Osteoblast (primary cell): ENCODE measurements at regions not wholly inside any gene's neighbourhood (a gene's known extent, or its start where the extent isn't known, plus 50 kb on each side); places are given as distances from the start of the nearest gene placed in this dataset.

Experiments used
- DNase-seq: peaks from one replicate; pipeline ENCODE4 v3.0.0; 2011; ENCODE audit warnings: low spot score, mixed read lengths; ENCODE audit not compliant: insufficient read length; ENCODE audit errors: missing footprints
- H2AFZ ChIP-seq: 2 replicates; pipeline ENCODE4 v1.6.0; 2011; ENCODE audit warnings: mild to moderate bottlenecking, low read length
- H3K27ac ChIP-seq: 2 replicates; pipeline ENCODE4 v1.5.1; 2011; ENCODE audit warnings: mild to moderate bottlenecking, low read depth, low read length, moderate library complexity
- H3K27me3 ChIP-seq: 2 replicates; pipeline ENCODE4 v1.6.0; 2012; ENCODE audit warnings: mild to moderate bottlenecking, control low read depth, inconsistent platforms, low read length, moderate library complexity; ENCODE audit not compliant: insufficient read depth
- H3K36me3 ChIP-seq: 2 replicates; pipeline ENCODE4 v1.5.1; 2011; ENCODE audit warnings: mild to moderate bottlenecking, low read length, control low read depth, moderate library complexity; ENCODE audit not compliant: insufficient read depth
- H3K4me1 ChIP-seq: 2 replicates; pipeline ENCODE4 v1.5.1; 2011; ENCODE audit warnings: mild to moderate bottlenecking, low read length, control low read depth, moderate library complexity; ENCODE audit not compliant: insufficient read depth
- H3K4me2 ChIP-seq: 2 replicates; pipeline ENCODE4 v1.6.0; 2011; ENCODE audit warnings: mild to moderate bottlenecking, low read length; ENCODE audit not compliant: insufficient read depth
- H3K4me3 ChIP-seq: fragments of 200-600 bp; sonication (generic); 3 replicates; pipeline ENCODE4 v1.5.1; 2012; ENCODE audit warnings: mild to moderate bottlenecking, low read length, inconsistent platforms; ENCODE audit not compliant: insufficient read depth
- H3K79me2 ChIP-seq: 2 replicates; pipeline ENCODE4 v1.6.0; 2012; ENCODE audit warnings: mild to moderate bottlenecking, low read length, control low read depth, inconsistent platforms; ENCODE audit not compliant: insufficient read depth
- H3K9me3 ChIP-seq: 2 replicates; pipeline ENCODE4 v1.5.1; 2011; ENCODE audit warnings: low read depth, low read length, control low read depth
- H4K20me1 ChIP-seq: 2 replicates; pipeline ENCODE4 v1.6.0; 2012; ENCODE audit warnings: mild to moderate bottlenecking, low read length, control low read depth; ENCODE audit not compliant: insufficient read depth
- CTCF ChIP-seq: IDR thresholded peaks from 2 replicates; pipeline ENCODE4 v1.5.1; 2011; ENCODE audit warnings: mild to moderate bottlenecking, low read depth, low read length, moderate library complexity; ENCODE audit errors: extremely low read depth

GRCh38 chr5:110321117-110321516 lies 405.4 kb downstream of the TMEM232 start:
- Histone ChIP-seq H2AFZ (no peak overlapping the region), H3K4me2 (no peak overlapping the region), H3K27ac (no peak overlapping the region), H3K4me1 (no peaks in the 10 kb centered on the region), H4K20me1 (no peaks in the 10 kb centered on the region), H3K36me3 (no peaks in the 10 kb centered on the region), H3K4me3 (no peak overlapping the region), H3K79me2 (no peaks in the 10 kb centered on the region), H3K27me3 (no peaks in the 10 kb centered on the region), H3K9me3 (no peaks in the 10 kb centered on the region)
- no peak for DNase-seq
- TF ChIP-seq CTCF: no peak

DNA sequence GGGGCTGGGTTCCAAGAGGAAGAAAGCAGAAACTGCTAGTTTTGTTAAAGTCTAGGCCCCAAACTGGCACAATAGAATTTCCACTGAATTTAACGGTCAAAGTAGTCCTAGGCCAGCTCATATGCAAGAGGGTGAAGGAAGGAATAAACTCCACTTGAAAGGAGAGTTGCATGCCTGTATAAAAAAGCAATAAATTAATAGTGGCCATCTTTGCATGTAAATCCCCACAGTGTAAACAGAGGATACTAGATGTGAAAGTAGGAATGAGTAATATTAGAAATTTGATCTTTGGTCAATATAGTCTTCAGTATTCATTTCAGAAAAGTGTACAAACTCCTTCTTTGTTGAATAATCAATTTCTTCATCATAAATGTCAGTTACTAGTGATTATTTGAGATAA lies 403.1 kb downstream of the TMEM232 start:
- H3K27ac ChIP-seq: no peak overlapping the region
- no peaks in the 10 kb centered on the region for H3K27me3 ChIP-seq
- no peaks in the 10 kb centered on the region for H3K9me3 ChIP-seq
- H4K20me1 ChIP-seq: no peaks in the 10 kb centered on the region
- no peaks in the 10 kb centered on the region for H3K36me3 ChIP-seq
- DNase-seq: no peak
- no peak for TF ChIP-seq CTCF
- no peak overlapping the region for H3K4me2 ChIP-seq
- H3K4me3 ChIP-seq: no peak overlapping the region
- no peaks in the 10 kb centered on the region for H3K4me1 ChIP-seq
- H3K79me2 ChIP-seq: no peaks in the 10 kb centered on the region
- H2AFZ ChIP-seq: no peak overlapping the region

- Histone ChIP-seq H3K79me2 (no peaks in the 10 kb centered on the region), H3K9me3 (no peaks in the 10 kb centered on the region), H3K36me3 (no peaks in the 10 kb centered on the region), H3K4me1 (no peaks in the 10 kb centered on the region), H2AFZ (no peak overlapping the region), H3K4me2 (no peak overlapping the region), H3K27me3 (no peaks in the 10 kb centered on the region), H3K27ac (no peak overlapping the region), H3K4me3 (no peak overlapping the region), H4K20me1 (no peaks in the 10 kb centered on the region)
- no peak for DNase-seq
- TF ChIP-seq CTCF: no peak
These were observed 402.6 kb downstream of the TMEM232 start for GRCh38 chr5:110323832-110324231.

GRCh38 chr5:110324876-110325275 lies 401.6 kb downstream of the TMEM232 start:
- no peaks in the 10 kb centered on the region for H3K9me3 ChIP-seq
- no peak overlapping the region for H2AFZ ChIP-seq
- no peak overlapping the region for H3K4me2 ChIP-seq
- H3K27ac ChIP-seq: no peak overlapping the region
- H3K36me3 ChIP-seq: no peaks in the 10 kb centered on the region
- H3K27me3 ChIP-seq: no peaks in the 10 kb centered on the region
- no peak overlapping the region for H3K4me3 ChIP-seq
- DNase-seq: no peak
- H3K79me2 ChIP-seq: no peaks in the 10 kb centered on the region
- TF ChIP-seq CTCF: no peak
- H4K20me1 ChIP-seq: no peaks in the 10 kb centered on the region
- no peaks in the 10 kb centered on the region for H3K4me1 ChIP-seq
